ENCODE measurements at regions not wholly inside any gene's neighbourhood (a gene's known extent, or its start where the extent isn't known, plus 50 kb on each side); places are given as distances from the start of the nearest gene placed in this dataset.

DNA sequence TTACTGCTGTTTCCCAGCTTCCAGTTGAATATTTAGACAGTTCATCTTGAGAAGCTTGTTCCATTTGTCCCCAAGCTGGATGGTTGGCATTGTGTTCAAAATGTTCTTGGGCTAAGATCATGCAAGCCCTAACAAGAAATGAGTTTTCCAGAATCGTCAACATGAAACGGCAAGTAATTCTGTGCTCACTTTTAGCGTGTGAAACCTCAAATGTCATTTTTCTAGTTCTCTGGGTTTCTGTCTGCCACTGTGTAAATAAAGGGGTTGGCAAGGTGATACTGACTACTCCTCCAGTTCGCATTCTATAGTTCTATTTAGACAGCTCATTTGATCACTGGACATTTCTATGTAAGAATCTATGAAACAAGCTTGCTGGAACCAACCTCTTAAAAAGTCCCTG, 194.0 kb downstream of the AHR start:
- ChIA-PET CTCF (interaction anchor here (1.2 kb wide), 1 partner anchor 11 kb away, joined by 3 read pairs; no protein-coding TSS in a partner anchor), POLR2A (no interaction called here)
- FAIRE-seq: peak; percentile 61
- Histone ChIP-seq H3K9me3 (no peaks in the 10 kb centered on the region), H3K27ac (no peak overlapping the region), H3K4me1 (no peaks in the 10 kb centered on the region), H3K4me2 (no peak overlapping the region), H3K4me3 (no peak overlapping the region)
- WGBS (ENCODE audit: missing lambda C conversion rate): 88% methylated on average over 4 of the region's 4 CpGs
- TF ChIP-seq, protein P1, sequence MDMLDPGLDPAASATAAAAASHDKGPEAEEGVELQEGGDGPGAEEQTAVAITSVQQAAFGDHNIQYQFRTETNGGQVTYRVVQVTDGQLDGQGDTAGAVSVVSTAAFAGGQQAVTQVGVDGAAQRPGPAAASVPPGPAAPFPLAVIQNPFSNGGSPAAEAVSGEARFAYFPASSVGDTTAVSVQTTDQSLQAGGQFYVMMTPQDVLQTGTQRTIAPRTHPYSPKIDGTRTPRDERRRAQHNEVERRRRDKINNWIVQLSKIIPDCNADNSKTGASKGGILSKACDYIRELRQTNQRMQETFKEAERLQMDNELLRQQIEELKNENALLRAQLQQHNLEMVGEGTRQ (IDR thresholded peaks at IDR 0.05): no peak
- TF ChIP-seq CHD2 (IDR thresholded peaks at IDR 0.05; ENCODE audit: low read length, partially characterized antibody): no peak
- no peak for TF ChIP-seq KDM1A (IDR thresholded peaks at IDR 0.05; ENCODE audit: low read depth)
- TF ChIP-seq HOXB5 (CRISPR knock-in tag; IDR thresholded peaks at IDR 0.05): no peak
- no peak for TF ChIP-seq CBX2 (IDR thresholded peaks at IDR 0.05; ENCODE audit: borderline replicate concordance, low read depth)
- TF ChIP-seq EP300 (IDR thresholded peaks at IDR 0.05): no peak
- TF ChIP-seq ESRRA (IDR thresholded peaks at IDR 0.05; ENCODE audit: borderline replicate concordance, low read length): no peak
- TF ChIP-seq TFCP2L1 (CRISPR knock-in tag; IDR thresholded peaks at IDR 0.05): no peak
- no peak for TF ChIP-seq HOXA7 (CRISPR knock-in tag; IDR thresholded peaks at IDR 0.05)
- TF ChIP-seq KDM5A (IDR thresholded peaks at IDR 0.05): no peak
- TF ChIP-seq FOXS1 (CRISPR knock-in tag; IDR thresholded peaks at IDR 0.05): no peak
- no peak for TF ChIP-seq POLR2AphosphoS2 (conservative IDR thresholded peaks at IDR 0.05; ENCODE audit: low read length)
- no peak for TF ChIP-seq NFE2L2 (conservative IDR thresholded peaks at IDR 0.05; ENCODE audit: low read length)
- no peak for TF ChIP-seq MYC (IDR thresholded peaks at IDR 0.05; ENCODE audit: borderline replicate concordance, low read length)
- no peak for ATAC-seq
- DNase-seq (ENCODE audit: low read depth in 1 of 2, low spot score in 1 of 2): no peak

DNA sequence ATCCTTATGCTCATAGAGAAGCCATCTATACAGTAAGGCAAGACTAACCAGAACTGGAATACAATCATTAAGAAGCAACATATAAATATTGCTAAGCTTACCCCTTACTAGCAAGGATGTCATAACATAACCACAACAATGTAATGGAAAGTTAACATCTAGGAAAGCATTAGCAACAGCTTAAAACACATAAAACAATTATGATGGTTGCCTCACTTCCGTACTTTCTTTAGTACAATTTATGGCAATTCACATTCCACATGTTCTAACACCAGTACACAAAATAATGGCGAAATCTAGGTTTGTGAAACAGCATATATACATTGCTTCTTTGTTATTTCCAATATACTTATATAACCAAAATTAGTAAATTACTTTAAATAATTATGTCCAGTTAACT, 195.0 kb downstream of the AHR start:
- DNase-seq (ENCODE audit: low read depth in 1 of 2, low spot score in 1 of 2) (no peak), FAIRE-seq (peak; percentile 43), ATAC-seq (no peak)
- H3K9me3 ChIP-seq: no peaks in the 10 kb centered on the region
- ChIA-PET CTCF (no interaction called here), POLR2A (no interaction called here)
- H3K4me1 ChIP-seq: no peaks in the 10 kb centered on the region
- TF ChIP-seq TP53 (CRISPR knock-in tag; IDR thresholded peaks at IDR 0.05): no peak
- no peak for TF ChIP-seq POLR2A (IDR thresholded peaks at IDR 0.05; ENCODE audit: low read length)
- TF ChIP-seq ZSCAN20 (CRISPR knock-in tag; IDR thresholded peaks at IDR 0.05): no peak
- no peak for TF ChIP-seq SREBF2 (IDR thresholded peaks at IDR 0.05)
- TF ChIP-seq HDAC2 (IDR thresholded peaks at IDR 0.05): no peak
- TF ChIP-seq, protein P2, sequence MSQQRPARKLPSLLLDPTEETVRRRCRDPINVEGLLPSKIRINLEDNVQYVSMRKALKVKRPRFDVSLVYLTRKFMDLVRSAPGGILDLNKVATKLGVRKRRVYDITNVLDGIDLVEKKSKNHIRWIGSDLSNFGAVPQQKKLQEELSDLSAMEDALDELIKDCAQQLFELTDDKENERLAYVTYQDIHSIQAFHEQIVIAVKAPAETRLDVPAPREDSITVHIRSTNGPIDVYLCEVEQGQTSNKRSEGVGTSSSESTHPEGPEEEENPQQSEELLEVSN (IDR thresholded peaks at IDR 0.05; ENCODE audit: borderline replicate concordance, low read depth): no peak
- TF ChIP-seq GATA3 (IDR thresholded peaks at IDR 0.05; ENCODE audit: borderline replicate concordance): no peak
- no peak for TF ChIP-seq NPAS2 (CRISPR knock-in tag; IDR thresholded peaks at IDR 0.05; ENCODE audit: borderline replicate concordance)
- H3K4me3 ChIP-seq: no peak overlapping the region
- WGBS (ENCODE audit: missing lambda C conversion rate): 79% methylated on average over 2 of the region's 2 CpGs
- H3K27ac ChIP-seq: no peak overlapping the region
- H3K4me2 ChIP-seq: no peak overlapping the region

DNA sequence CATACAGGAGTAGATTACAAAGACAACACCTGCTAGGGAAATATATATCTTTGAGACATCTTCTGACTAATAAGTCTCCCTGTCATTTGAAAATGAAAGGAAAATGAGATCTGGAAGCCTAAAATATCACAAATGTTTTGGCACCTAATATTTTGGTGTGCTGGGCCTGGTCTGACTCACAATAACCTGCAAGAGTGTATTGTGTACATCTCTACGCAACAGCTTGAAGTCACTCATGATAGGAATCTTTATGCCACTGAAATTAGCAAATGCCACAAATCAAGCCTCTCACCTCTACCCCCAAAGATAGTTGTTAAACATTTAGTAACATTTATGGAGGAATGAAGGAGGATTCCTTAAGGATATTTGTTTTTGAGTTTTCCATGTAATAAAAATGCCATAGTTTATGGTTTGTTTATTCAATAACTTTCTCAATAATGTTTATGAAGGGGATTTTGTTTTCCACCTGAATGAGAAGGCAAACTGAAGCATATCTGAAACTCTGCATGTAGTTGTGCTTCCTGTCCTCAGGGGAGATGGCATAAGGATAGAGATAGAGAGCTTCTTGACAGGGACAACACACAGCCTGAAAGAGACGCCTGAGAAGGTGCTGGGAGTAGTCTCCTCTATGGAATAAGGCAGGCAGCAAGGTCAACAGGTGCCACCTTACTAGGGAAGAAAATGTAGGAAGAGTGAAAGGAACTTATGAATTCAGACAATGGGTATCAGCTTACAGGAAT, 197.4 kb downstream of the AHR start:
- H3K4me1 ChIP-seq: no peaks in the 10 kb centered on the region
- no peaks in the 10 kb centered on the region for H3K9me3 ChIP-seq
- WGBS (ENCODE audit: missing lambda C conversion rate): 83% methylated on average over 2 of the region's 2 CpGs
- POLR2A ChIA-PET: no interaction called here
- CTCF ChIA-PET: interaction anchor here (1.5 to 1.9 kb wide), 3 partner anchors 14 to 24 kb away, joined by 3 to 6 read pairs (median 4); no protein-coding TSS in a partner anchor
- no peak overlapping the region for H3K27ac ChIP-seq
- no peak for DNase-seq (ENCODE audit: low read depth in 1 of 2, low spot score in 1 of 2)
- no peak overlapping the region for H3K4me3 ChIP-seq
- H3K4me2 ChIP-seq: no peak overlapping the region
- no peak for ATAC-seq
- no peak for FAIRE-seq
- TF ChIP-seq, protein P3, sequence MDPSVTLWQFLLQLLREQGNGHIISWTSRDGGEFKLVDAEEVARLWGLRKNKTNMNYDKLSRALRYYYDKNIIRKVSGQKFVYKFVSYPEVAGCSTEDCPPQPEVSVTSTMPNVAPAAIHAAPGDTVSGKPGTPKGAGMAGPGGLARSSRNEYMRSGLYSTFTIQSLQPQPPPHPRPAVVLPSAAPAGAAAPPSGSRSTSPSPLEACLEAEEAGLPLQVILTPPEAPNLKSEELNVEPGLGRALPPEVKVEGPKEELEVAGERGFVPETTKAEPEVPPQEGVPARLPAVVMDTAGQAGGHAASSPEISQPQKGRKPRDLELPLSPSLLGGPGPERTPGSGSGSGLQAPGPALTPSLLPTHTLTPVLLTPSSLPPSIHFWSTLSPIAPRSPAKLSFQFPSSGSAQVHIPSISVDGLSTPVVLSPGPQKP (IDR thresholded peaks at IDR 0.05; ENCODE audit: low read depth, low read length): no peak
- no peak for TF ChIP-seq RNF2 (IDR thresholded peaks at IDR 0.05; ENCODE audit: borderline replicate concordance, low read depth)
- no peak for TF ChIP-seq BHLHE40 (IDR thresholded peaks at IDR 0.05; ENCODE audit: low read depth, low read length)
- no peak for TF ChIP-seq TFCP2L1 (CRISPR knock-in tag; IDR thresholded peaks at IDR 0.05)
- TF ChIP-seq TP53 (CRISPR knock-in tag; IDR thresholded peaks at IDR 0.05): no peak
- TF ChIP-seq NFE2L2 (conservative IDR thresholded peaks at IDR 0.05; ENCODE audit: low read length): no peak
- TF ChIP-seq, protein P4, sequence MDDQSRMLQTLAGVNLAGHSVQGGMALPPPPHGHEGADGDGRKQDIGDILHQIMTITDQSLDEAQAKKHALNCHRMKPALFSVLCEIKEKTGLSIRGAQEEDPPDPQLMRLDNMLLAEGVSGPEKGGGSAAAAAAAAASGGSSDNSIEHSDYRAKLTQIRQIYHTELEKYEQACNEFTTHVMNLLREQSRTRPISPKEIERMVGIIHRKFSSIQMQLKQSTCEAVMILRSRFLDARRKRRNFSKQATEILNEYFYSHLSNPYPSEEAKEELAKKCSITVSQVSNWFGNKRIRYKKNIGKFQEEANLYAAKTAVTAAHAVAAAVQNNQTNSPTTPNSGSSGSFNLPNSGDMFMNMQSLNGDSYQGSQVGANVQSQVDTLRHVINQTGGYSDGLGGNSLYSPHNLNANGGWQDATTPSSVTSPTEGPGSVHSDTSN (IDR thresholded peaks at IDR 0.05): no peak
- TF ChIP-seq CBX2 (IDR thresholded peaks at IDR 0.05; ENCODE audit: borderline replicate concordance, low read depth): no peak
- TF ChIP-seq MYC (IDR thresholded peaks at IDR 0.05; ENCODE audit: borderline replicate concordance, low read length): no peak
- no peak for TF ChIP-seq FOSB (CRISPR knock-in tag; IDR thresholded peaks at IDR 0.05)
- no peak for TF ChIP-seq CHD4 (IDR thresholded peaks at IDR 0.05; ENCODE audit: borderline replicate concordance)
- no peak for TF ChIP-seq KDM1A (IDR thresholded peaks at IDR 0.05; ENCODE audit: low read depth)
